HEK293T (cell line): ENCODE measurements at regions not wholly inside any gene's neighbourhood (a gene's known extent, or its start where the extent isn't known, plus 50 kb on each side); places are given as distances from the start of the nearest gene placed in this dataset.

Source experiments
- CTCF ChIA-PET: fragments of 350-600 bp; formaldehyde crosslinking; extraction: SDS; loops from one replicate; lab custom pipeline; 2021; ENCODE audit warnings: antibody characterized with exemption, inconsistent platforms; lab: Yijun Ruan, JAX
- POLR2A ChIA-PET: fragments of 350-600 bp; formaldehyde crosslinking; extraction: SDS; loops from one replicate; lab custom pipeline; 2020; ENCODE audit warnings: antibody characterized with exemption, inconsistent platforms; lab: Yijun Ruan, JAX
- DNase-seq: peaks from one replicate; pipeline ENCODE4 v3.0.0; 2012; ENCODE audit warnings: mixed read lengths; ENCODE audit errors: extremely low spot score
- ARNT ChIP-seq: fragments of 450-650 bp; IDR thresholded peaks from 2 replicates; pipeline ENCODE4 v1.6.1; 2017; ENCODE audit warnings: mild to moderate bottlenecking
- BHLHE40 ChIP-seq: fragments of 450-650 bp; IDR thresholded peaks from 2 replicates; pipeline ENCODE4 v1.6.1; 2016; ENCODE audit warnings: mild to moderate bottlenecking, moderate library complexity, borderline replicate concordance
- CTBP1 ChIP-seq: fragments of 450-650 bp; IDR thresholded peaks from 2 replicates; pipeline ENCODE4 v1.6.1; 2016; ENCODE audit warnings: borderline replicate concordance
- ELF4 ChIP-seq: fragments of 450-650 bp; IDR thresholded peaks from 2 replicates; pipeline ENCODE4 v1.6.1; 2017; ENCODE audit warnings: antibody characterized with exemption
- FOXA1 ChIP-seq: fragments of 450-650 bp; IDR thresholded peaks from 2 replicates; pipeline ENCODE4 v1.6.1; 2016; ENCODE audit warnings: mild to moderate bottlenecking
- FOXK2 ChIP-seq: fragments of 450-650 bp; IDR thresholded peaks from 2 replicates; pipeline ENCODE4 v1.6.1; 2016; ENCODE audit warnings: mild to moderate bottlenecking
- FOXM1 ChIP-seq: fragments of 450-650 bp; IDR thresholded peaks from 2 replicates; pipeline ENCODE4 v1.6.1; 2017; ENCODE audit warnings: mild to moderate bottlenecking, borderline replicate concordance
- HDGF ChIP-seq: fragments of 450-650 bp; IDR thresholded peaks from 2 replicates; pipeline ENCODE4 v1.6.1; 2017; ENCODE audit warnings: antibody characterized with exemption, borderline replicate concordance
- L3MBTL2 ChIP-seq: fragments of 450-650 bp; conservative IDR thresholded peaks from 2 replicates; pipeline ENCODE4 v1.6.1; 2016; ENCODE audit warnings: mild to moderate bottlenecking
- LEF1 ChIP-seq: fragments of 450-650 bp; IDR thresholded peaks from 2 replicates; pipeline ENCODE4 v1.6.1; 2017; ENCODE audit warnings: mild to moderate bottlenecking, borderline replicate concordance
- PKNOX1 ChIP-seq: fragments of 450-650 bp; IDR thresholded peaks from 2 replicates; pipeline ENCODE4 v1.6.1; 2016
- SP1 ChIP-seq: fragments of 450-650 bp; IDR thresholded peaks from 2 replicates; pipeline ENCODE4 v1.6.1; 2017
- SUZ12 ChIP-seq: fragments of 450-650 bp; IDR thresholded peaks from 2 replicates; pipeline ENCODE4 v1.6.1; 2016; ENCODE audit warnings: mild to moderate bottlenecking
- TARDBP ChIP-seq: fragments of 450-650 bp; IDR thresholded peaks from 2 replicates; pipeline ENCODE4 v1.6.1; 2016
- ZNF384 ChIP-seq: fragments of 450-650 bp; IDR thresholded peaks from 2 replicates; pipeline ENCODE4 v1.6.1; 2016

DNA sequence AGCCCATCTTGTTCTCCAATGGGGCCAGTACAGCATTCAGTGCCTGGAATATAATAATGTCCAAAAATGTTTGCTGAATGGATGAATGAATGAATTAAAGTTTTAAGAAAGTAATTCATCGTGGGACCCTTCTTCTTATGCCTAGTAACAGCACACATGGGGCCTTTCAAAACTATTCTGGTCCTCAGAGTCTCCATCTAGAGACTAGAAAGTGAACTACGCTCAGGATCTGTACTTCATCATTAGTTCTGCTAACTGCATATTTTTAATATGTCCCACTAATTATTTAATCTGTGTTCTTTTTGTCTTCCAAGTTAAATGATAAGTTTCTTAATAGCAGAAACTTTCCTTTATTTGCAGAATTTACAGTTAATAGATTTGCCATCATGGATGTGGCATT, 172.5 kb downstream of the SMAD2 start:
- ChIA-PET CTCF (no interaction called here), POLR2A (no interaction called here)
- TF ChIP-seq ELF4 (no peak), ARNT (no peak), TARDBP (no peak), SUZ12 (no peak)
- DNase-seq: no peak

GRCh38 chr18:47756364-47757016, 174.0 kb downstream of the SMAD2 start:
- peak; percentile 50 for DNase-seq
- ChIA-PET POLR2A (no interaction called here), CTCF (interaction anchor here (0.6 to 1.7 kb wide), 5 partner anchors 15 to 541 kb away, joined by 3 to 10 read pairs (median 3); no protein-coding TSS in a partner anchor)
- TF ChIP-seq PKNOX1: peak; percentile 67
- TF ChIP-seq HDGF: no peak

- no peak for DNase-seq
- CTCF ChIA-PET: interaction anchor here (0.6 to 1.8 kb wide), 8 partner anchors 535 to 706 kb away, joined by 3 to 6 read pairs (median 3); partner anchors contain the start of gene HDHD2
- TF ChIP-seq LEF1: no peak
- TF ChIP-seq CTBP1: no peak
- TF ChIP-seq FOXK2: no peak
- TF ChIP-seq FOXA1: no peak
- TF ChIP-seq HDGF: no peak
- no peak for TF ChIP-seq TARDBP
- no peak for TF ChIP-seq ELF4
- no peak for TF ChIP-seq BHLHE40
- TF ChIP-seq ZNF384: no peak
- no peak for TF ChIP-seq L3MBTL2
- TF ChIP-seq FOXM1: no peak
- TF ChIP-seq SUZ12: no peak
- POLR2A ChIA-PET: no interaction called here
These were observed 175.4 kb downstream of the SMAD2 start for GRCh38 chr18:47755102-47755456.

GRCh38 chr18:47754311-47755101, 176.0 kb downstream of the SMAD2 start:
- ChIA-PET POLR2A (no interaction called here), CTCF (interaction anchor here (0.6 to 1.8 kb wide), 10 partner anchors 16 to 705 kb away, joined by 3 to 6 read pairs (median 3); partner anchors contain the start of gene HDHD2)
- TF ChIP-seq PKNOX1 (no peak), L3MBTL2 (0 out of 2 replicates have a peak, but pooled peaks have one; percentile 12)
- DNase-seq: peak; percentile 73

DNA sequence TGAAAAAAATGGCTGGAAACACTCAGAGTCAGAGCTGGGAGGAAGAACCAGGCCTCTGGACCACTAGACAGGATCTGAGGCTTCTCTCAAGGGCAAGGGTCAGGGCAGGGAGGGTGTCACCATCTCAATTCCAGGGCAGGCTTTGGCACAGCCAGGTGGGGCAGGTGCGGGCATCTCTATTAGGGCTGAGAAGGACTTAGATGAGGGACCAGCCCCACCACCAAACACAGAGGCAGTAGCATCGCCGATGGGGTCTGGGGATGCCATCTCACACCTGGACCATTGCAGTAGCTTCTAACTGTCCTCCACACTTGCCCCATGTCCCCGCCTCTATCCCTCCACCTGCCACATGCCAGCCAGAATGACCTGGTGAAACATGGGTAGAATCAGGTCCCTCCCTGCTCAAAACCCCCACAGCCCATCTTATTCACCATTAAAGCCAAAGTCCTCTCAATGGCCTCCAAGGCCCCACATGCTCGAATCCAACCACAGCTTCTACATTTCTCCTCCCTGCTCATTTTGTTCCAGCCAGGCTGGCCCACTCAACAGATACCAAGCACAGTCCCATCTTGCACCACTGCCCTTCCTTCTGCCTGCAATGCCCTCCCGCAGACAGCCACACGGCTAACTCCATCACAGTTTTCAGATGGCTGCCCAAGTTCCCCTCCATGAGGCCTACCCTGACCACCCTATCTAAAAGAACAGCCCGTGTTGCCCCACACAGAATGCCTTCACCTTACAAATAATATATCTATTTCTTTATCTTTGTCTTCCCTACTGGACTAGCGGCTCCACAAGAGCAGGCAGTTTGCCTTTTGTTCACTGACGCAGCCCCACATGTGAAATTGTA, 177.4 kb downstream of the SMAD2 start:
- ChIA-PET POLR2A (no interaction called here), CTCF (no interaction called here)
- TF ChIP-seq FOXM1 (no peak), ELF4 (no peak), SP1 (no peak), TARDBP (no peak), LEF1 (no peak), CTBP1 (no peak), ZNF384 (no peak), FOXK2 (no peak)
- DNase-seq: no peak

- CTCF ChIA-PET: interaction anchor here (1.4 kb wide), 1 partner anchor 535 kb away, joined by 3 read pairs; no protein-coding TSS in a partner anchor
- no peak for TF ChIP-seq FOXM1
- no peak for TF ChIP-seq HDGF
- TF ChIP-seq PKNOX1: no peak
- no peak for TF ChIP-seq LEF1
- no peak for TF ChIP-seq CTBP1
- TF ChIP-seq ARNT: no peak
- POLR2A ChIA-PET: no interaction called here
- no peak for DNase-seq
These were observed 179.5 kb downstream of the SMAD2 start for GRCh38 chr18:47750889-47751423.
